RWPE2 (cell line): ENCODE measurements at regions not wholly inside any gene's neighbourhood (a gene's known extent, or its start where the extent isn't known, plus 50 kb on each side); places are given as distances from the start of the nearest gene placed in this dataset.

Experiments
- ATAC-seq: fragments of 200-7000 bp; cut with Tn5 transposase; 3 replicates; pipeline ENCODE4 v1.9.1; 2021; ENCODE audit warnings: low read depth
- DNase-seq: peaks from one replicate; pipeline ENCODE4 v3.0.0-alpha.2; 2020; ENCODE audit warnings: low spot score
- H3K27ac ChIP-seq: fragments of 450-650 bp; 2 replicates; pipeline ENCODE4 v1.5.1; 2017; ENCODE audit warnings: mild to moderate bottlenecking; ENCODE audit not compliant: poor library complexity, severe bottlenecking
- H3K27me3 ChIP-seq: fragments of 250-450 bp; sonication (Bioruptor Pico); 2 replicates; pipeline ENCODE4 v1.5.1; 2021; ENCODE audit warnings: mild to moderate bottlenecking, moderate library complexity; ENCODE audit not compliant: insufficient read depth, poor library complexity, severe bottlenecking
- H3K36me3 ChIP-seq: fragments of 250-450 bp; sonication (Bioruptor Pico); 2 replicates; pipeline ENCODE4 v1.5.1; 2020; ENCODE audit warnings: low read depth, mild to moderate bottlenecking, moderate library complexity
- H3K4me1 ChIP-seq: fragments of 250-450 bp; sonication (Bioruptor Pico); 2 replicates; pipeline ENCODE4 v1.5.1; 2021; ENCODE audit warnings: mild to moderate bottlenecking, moderate library complexity; ENCODE audit not compliant: insufficient read depth, poor library complexity, severe bottlenecking
- H3K4me3 ChIP-seq: fragments of 250-450 bp; sonication (Bioruptor Pico); 2 replicates; pipeline ENCODE4 v1.5.1; 2021; ENCODE audit warnings: mild to moderate bottlenecking, moderate library complexity; ENCODE audit not compliant: severe bottlenecking
- H3K9me3 ChIP-seq: fragments of 250-450 bp; sonication (Bioruptor Pico); 2 replicates; pipeline ENCODE4 v1.5.1; 2021; ENCODE audit warnings: mild to moderate bottlenecking, moderate library complexity; ENCODE audit not compliant: severe bottlenecking
- TF ChIP-seq, protein P1 (sequence below): fragments of 450-650 bp; IDR thresholded peaks from one replicate; pipeline ENCODE4 v1.5.1; 2017; ENCODE audit warnings: mild to moderate bottlenecking, moderate library complexity; ENCODE audit not compliant: poor library complexity, severe bottlenecking

- Histone ChIP-seq H3K4me3 (no peak overlapping the region), H3K27me3 (no peaks in the 10 kb centered on the region), H3K4me1 (no peaks in the 10 kb centered on the region), H3K36me3 (no peaks in the 10 kb centered on the region), H3K27ac (no peak overlapping the region), H3K9me3 (no peaks in the 10 kb centered on the region)
- TF ChIP-seq, protein P1, sequence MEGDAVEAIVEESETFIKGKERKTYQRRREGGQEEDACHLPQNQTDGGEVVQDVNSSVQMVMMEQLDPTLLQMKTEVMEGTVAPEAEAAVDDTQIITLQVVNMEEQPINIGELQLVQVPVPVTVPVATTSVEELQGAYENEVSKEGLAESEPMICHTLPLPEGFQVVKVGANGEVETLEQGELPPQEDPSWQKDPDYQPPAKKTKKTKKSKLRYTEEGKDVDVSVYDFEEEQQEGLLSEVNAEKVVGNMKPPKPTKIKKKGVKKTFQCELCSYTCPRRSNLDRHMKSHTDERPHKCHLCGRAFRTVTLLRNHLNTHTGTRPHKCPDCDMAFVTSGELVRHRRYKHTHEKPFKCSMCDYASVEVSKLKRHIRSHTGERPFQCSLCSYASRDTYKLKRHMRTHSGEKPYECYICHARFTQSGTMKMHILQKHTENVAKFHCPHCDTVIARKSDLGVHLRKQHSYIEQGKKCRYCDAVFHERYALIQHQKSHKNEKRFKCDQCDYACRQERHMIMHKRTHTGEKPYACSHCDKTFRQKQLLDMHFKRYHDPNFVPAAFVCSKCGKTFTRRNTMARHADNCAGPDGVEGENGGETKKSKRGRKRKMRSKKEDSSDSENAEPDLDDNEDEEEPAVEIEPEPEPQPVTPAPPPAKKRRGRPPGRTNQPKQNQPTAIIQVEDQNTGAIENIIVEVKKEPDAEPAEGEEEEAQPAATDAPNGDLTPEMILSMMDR = no peak
- ATAC-seq (no peak), DNase-seq (no peak)
Observed at GRCh38 chr11:57111619-57112018, 70.1 kb upstream of the LRRC55 start.

DNA sequence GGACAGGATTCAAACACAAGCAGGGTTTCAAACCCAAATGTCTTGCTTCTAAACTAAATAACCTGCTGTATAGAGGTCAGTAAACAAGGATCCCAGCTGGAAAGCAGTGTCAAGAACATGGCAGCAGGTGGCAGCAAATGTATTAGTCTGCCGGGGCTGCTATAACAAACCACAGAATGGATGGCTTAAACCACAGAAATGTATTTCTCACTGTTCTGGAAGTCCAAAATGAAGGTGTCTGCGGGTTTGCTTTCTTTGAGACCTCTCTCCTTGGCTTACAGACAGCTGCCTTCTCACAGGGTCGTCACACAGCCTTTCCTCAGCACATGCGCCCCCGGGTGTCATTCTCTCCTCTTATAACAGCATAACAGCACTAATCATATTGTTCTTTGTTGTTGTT, 65.1 kb upstream of the LRRC55 start:
- DNase-seq (no peak), ATAC-seq (peak; percentile 83)
- Histone ChIP-seq H3K27ac (no peak overlapping the region), H3K4me1 (no peaks in the 10 kb centered on the region), H3K4me3 (no peak overlapping the region), H3K27me3 (no peaks in the 10 kb centered on the region), H3K36me3 (no peaks in the 10 kb centered on the region), H3K9me3 (no peaks in the 10 kb centered on the region)
- TF ChIP-seq, protein P1 = peak; percentile 70

DNA sequence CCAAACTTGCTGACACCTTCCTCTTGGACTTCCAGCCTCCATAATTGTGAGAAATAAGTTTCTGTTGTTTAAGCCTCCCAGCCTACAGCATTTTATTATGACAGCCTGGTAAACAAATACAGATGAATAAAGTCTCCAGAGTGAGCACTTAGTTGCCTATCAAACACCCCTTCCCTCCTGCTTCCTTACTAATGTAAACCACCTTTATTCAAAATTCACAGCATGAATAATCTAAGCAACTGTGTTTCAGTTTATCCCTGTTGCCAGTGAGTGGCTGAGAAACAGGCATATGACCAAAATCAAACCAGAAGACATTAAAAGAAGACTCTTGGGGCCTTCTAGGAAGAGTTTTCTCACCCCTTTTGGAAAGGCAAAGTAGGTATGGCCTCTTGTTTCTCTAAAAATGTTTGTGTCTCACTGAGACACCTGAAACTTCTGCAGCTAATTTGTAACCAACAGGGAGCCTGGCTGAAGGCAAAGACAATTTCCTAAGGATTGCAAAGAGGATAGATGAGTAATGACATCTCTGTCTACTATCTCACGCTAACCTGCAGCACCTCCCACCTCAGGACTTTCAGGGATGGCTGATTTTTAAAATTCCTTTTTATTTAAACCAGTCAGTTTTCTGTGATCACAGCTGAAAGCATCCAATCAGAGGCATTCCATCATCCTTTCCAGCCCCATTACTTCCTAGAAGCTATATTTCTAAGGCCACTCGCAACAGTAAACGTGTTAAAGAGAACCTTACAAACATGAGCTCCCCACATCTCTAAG, 61.4 kb upstream of the LRRC55 start:
- H3K27ac ChIP-seq = no peak overlapping the region
- H3K36me3 ChIP-seq = no peaks in the 10 kb centered on the region
- ATAC-seq (no peak), DNase-seq (no peak)
- no peak overlapping the region for H3K4me3 ChIP-seq
- H3K9me3 ChIP-seq = no peaks in the 10 kb centered on the region
- H3K27me3 ChIP-seq = no peaks in the 10 kb centered on the region
- TF ChIP-seq, protein P1 = no peak
- no peaks in the 10 kb centered on the region for H3K4me1 ChIP-seq

DNA sequence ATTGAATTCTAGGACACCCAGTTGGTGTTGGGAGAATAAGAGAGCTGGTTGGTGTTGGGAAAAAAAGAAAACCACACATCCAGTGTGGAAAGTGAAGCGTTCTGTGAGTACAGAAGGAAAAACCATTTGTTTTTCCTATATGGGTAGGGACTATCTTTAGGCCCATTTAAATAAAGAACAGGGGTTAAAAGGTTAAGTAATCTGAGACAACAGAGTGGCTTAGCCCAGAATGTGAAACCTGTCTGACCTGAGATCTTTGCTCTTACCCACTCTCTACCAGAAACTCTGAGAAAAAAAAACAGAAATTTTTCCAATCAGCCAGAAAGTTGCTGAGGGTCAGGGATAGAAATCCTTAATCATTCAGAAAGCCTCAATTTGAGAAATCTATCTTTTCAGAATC, 59.8 kb upstream of the LRRC55 start:
- DNase-seq (no peak), ATAC-seq (no peak)
- TF ChIP-seq, protein P1 = no peak
- Histone ChIP-seq H3K27me3 (no peaks in the 10 kb centered on the region), H3K27ac (no peak overlapping the region), H3K4me3 (no peak overlapping the region), H3K9me3 (no peaks in the 10 kb centered on the region), H3K4me1 (no peaks in the 10 kb centered on the region), H3K36me3 (no peaks in the 10 kb centered on the region)

- DNase-seq (no peak), ATAC-seq (no peak)
- Histone ChIP-seq H3K4me1 (no peaks in the 10 kb centered on the region), H3K27ac (no peak overlapping the region), H3K27me3 (no peaks in the 10 kb centered on the region), H3K4me3 (no peak overlapping the region), H3K9me3 (no peaks in the 10 kb centered on the region), H3K36me3 (no peaks in the 10 kb centered on the region)
- TF ChIP-seq, protein P1 = no peak
Observed at GRCh38 chr11:57123590-57123989, 58.2 kb upstream of the LRRC55 start.
